Trophoblast cell (in vitro differentiated cells and primary cell): ENCODE measurements at regions not wholly inside any gene's neighbourhood (a gene's known extent, or its start where the extent isn't known, plus 50 kb on each side); places are given as distances from the start of the nearest gene placed in this dataset.

Source experiments
- DNase-seq, 2 donors: peaks; one replicate each; pipeline ENCODE4 v3.0.0-alpha.2; 2016
- H2AFZ ChIP-seq: 2 replicates; pipeline ENCODE4 v1.6.1; 2013; ENCODE audit warnings: low read length, moderate library complexity, mild to moderate bottlenecking; ENCODE audit not compliant: insufficient read depth, poor library complexity
- H2AK5ac ChIP-seq: 2 replicates; pipeline ENCODE4 v1.6.1; 2013; ENCODE audit warnings: mild to moderate bottlenecking, low read length
- H2BK120ac ChIP-seq: 2 replicates; pipeline ENCODE4 v1.6.1; 2013; ENCODE audit warnings: low read length, mild to moderate bottlenecking, moderate library complexity; ENCODE audit not compliant: insufficient read depth, poor library complexity
- H2BK12ac ChIP-seq: 2 replicates; pipeline ENCODE4 v1.6.1; 2013; ENCODE audit warnings: mild to moderate bottlenecking, low read length, moderate library complexity
- H2BK5ac ChIP-seq: 2 replicates; pipeline ENCODE4 v1.6.1; 2013; ENCODE audit warnings: low read length, low read depth, moderate library complexity, mild to moderate bottlenecking; ENCODE audit not compliant: poor library complexity
- H3K14ac ChIP-seq: 2 replicates; pipeline ENCODE4 v1.6.1; 2013; ENCODE audit warnings: mild to moderate bottlenecking, low read length
- H3K18ac ChIP-seq: 2 replicates; pipeline ENCODE4 v1.6.1; 2013; ENCODE audit warnings: mild to moderate bottlenecking, low read length
- H3K23ac ChIP-seq: 2 replicates; pipeline ENCODE4 v1.6.1; 2013; ENCODE audit warnings: low read length
- H3K27ac ChIP-seq: 2 replicates; pipeline ENCODE4 v1.5.1; 2013; ENCODE audit warnings: low read depth, mild to moderate bottlenecking, inconsistent platforms, low read length, moderate library complexity
- H3K27me3 ChIP-seq: 2 replicates; pipeline ENCODE4 v1.6.1; 2013; ENCODE audit warnings: inconsistent platforms, mild to moderate bottlenecking, low read length, moderate library complexity; ENCODE audit not compliant: insufficient read depth
- H3K36me3 ChIP-seq, 2 experiments: 1 replicate in 1 of 2; 2 replicates in 1 of 2; pipeline ENCODE4 v1.6.1; 2013; ENCODE audit warnings: low read length in 2 of 2, mild to moderate bottlenecking in 2 of 2, moderate library complexity in 1 of 2; ENCODE audit not compliant: insufficient read depth in 2 of 2, control insufficient read depth in 1 of 2
- H3K4ac ChIP-seq: 2 replicates; pipeline ENCODE4 v1.6.1; 2013; ENCODE audit warnings: low read depth, mild to moderate bottlenecking, low read length, moderate library complexity
- H3K4me1 ChIP-seq, 2 experiments: 1 replicate in 1 of 2; 2 replicates in 1 of 2; pipeline ENCODE4 v1.6.1; 2013; ENCODE audit warnings: low read length in 2 of 2, mild to moderate bottlenecking in 2 of 2, moderate library complexity in 1 of 2; ENCODE audit not compliant: insufficient read depth in 2 of 2, control insufficient read depth in 1 of 2
- H3K4me2 ChIP-seq: 2 replicates; pipeline ENCODE4 v1.6.1; 2013; ENCODE audit warnings: inconsistent platforms, mild to moderate bottlenecking, low read length, moderate library complexity
- H3K4me3 ChIP-seq: 2 replicates; pipeline ENCODE4 v1.5.1; 2013; ENCODE audit warnings: mild to moderate bottlenecking, low read depth, low read length, inconsistent platforms
- H3K79me1 ChIP-seq: one replicate; pipeline ENCODE4 v1.6.1; 2013; ENCODE audit warnings: low read length
- H3K79me2 ChIP-seq: 2 replicates; pipeline ENCODE4 v1.6.1; 2013; ENCODE audit warnings: low read length, mild to moderate bottlenecking; ENCODE audit not compliant: control insufficient read depth, insufficient read depth, poor library complexity
- H3K9ac ChIP-seq: 2 replicates; pipeline ENCODE4 v1.6.1; 2013; ENCODE audit warnings: mild to moderate bottlenecking, low read length
- H3K9me3 ChIP-seq: 2 replicates; pipeline ENCODE4 v1.6.1; 2013; ENCODE audit warnings: low read depth, mild to moderate bottlenecking, control low read depth, inconsistent platforms, low read length; ENCODE audit not compliant: insufficient read depth
- H4K12ac ChIP-seq: 2 replicates; pipeline ENCODE4 v1.6.1; 2013; ENCODE audit warnings: low read depth, mild to moderate bottlenecking, low read length, moderate library complexity
- H4K8ac ChIP-seq: 2 replicates; pipeline ENCODE4 v1.6.1; 2013; ENCODE audit warnings: low read depth, mild to moderate bottlenecking, low read length, moderate library complexity
- H4K91ac ChIP-seq: one replicate; pipeline ENCODE4 v1.6.1; 2013; ENCODE audit warnings: low read depth, mild to moderate bottlenecking, low read length, moderate library complexity
- WGBS: extraction: QIAGEN DNeasy Blood & Tissue Kit; methylation state at CpG from one replicate; pipeline ENCODE4 v1.1.7; 2013; ENCODE audit warnings: missing lambda C conversion rate; ENCODE audit not compliant: insufficient read length, insufficient coverage; ENCODE audit errors: extremely low coverage; 5-methylcytosine and 5-hydroxymethylcytosine counted together

DNA sequence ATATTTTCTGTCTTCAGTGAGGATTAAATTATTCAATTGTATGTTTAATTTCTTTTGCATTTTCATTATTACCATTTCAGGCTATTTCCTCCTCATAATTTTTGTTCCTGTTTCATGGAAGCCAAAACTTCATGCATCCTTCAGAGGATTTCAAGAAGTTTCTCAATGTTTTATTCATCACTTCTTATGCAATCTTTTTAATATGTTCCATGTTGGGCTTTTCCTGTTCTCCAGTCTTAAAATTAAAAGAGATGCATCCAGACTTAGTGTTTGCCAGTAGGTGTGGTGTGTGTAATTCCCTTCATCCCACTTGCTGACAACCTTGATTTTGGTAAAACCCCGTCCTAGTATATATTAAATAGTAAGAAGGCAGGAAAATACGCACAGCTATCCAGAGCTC lies 190.0 kb downstream of the EN1 start:
- no peak overlapping the region for H2BK120ac ChIP-seq
- no peaks in the 10 kb centered on the region for H3K27me3 ChIP-seq
- no peaks in the 10 kb centered on the region for H3K79me1 ChIP-seq
- no peak overlapping the region for H2BK5ac ChIP-seq
- no peak overlapping the region for H2AFZ ChIP-seq
- no peak overlapping the region for H3K14ac ChIP-seq
- H3K4ac ChIP-seq: no peak overlapping the region
- no peaks in the 10 kb centered on the region for H3K4me1 ChIP-seq
- no peak overlapping the region for H3K27ac ChIP-seq
- no peak overlapping the region for H2AK5ac ChIP-seq
- H3K18ac ChIP-seq: no peak overlapping the region
- WGBS: no CpG with 5 or more reads among the region's 2 CpGs
- H3K4me3 ChIP-seq: no peak overlapping the region
- no peak overlapping the region for H4K12ac ChIP-seq
- no peak overlapping the region for H3K23ac ChIP-seq
- H3K79me2 ChIP-seq: no peaks in the 10 kb centered on the region
- no peak overlapping the region for H3K9ac ChIP-seq
- no peak overlapping the region for H2BK12ac ChIP-seq
- H3K4me2 ChIP-seq: no peak overlapping the region
- DNase-seq: no peak
- no peaks in the 10 kb centered on the region for H3K9me3 ChIP-seq
- H4K8ac ChIP-seq: no peak overlapping the region
- no peak overlapping the region for H4K91ac ChIP-seq
- peaks cover 0 to 1% of the 10 kb centered on the region in 2 experiments for H3K36me3 ChIP-seq

- Histone ChIP-seq H2BK5ac (no peak overlapping the region), H3K4me1 (no peaks in the 10 kb centered on the region), H3K79me1 (no peaks in the 10 kb centered on the region), H3K36me3 (peaks cover 0 to 1% of the 10 kb centered on the region in 2 experiments), H3K4ac (no peak overlapping the region), H3K23ac (no peak overlapping the region), H3K9me3 (no peaks in the 10 kb centered on the region), H2BK12ac (no peak overlapping the region), H4K8ac (no peak overlapping the region), H2BK120ac (no peak overlapping the region), H3K14ac (no peak overlapping the region), H3K27ac (no peak overlapping the region), H2AK5ac (no peak overlapping the region), H4K91ac (no peak overlapping the region), H2AFZ (no peak overlapping the region), H3K4me2 (no peak overlapping the region), H4K12ac (no peak overlapping the region), H3K4me3 (no peak overlapping the region), H3K18ac (no peak overlapping the region), H3K27me3 (no peaks in the 10 kb centered on the region), H3K9ac (no peak overlapping the region), H3K79me2 (no peaks in the 10 kb centered on the region)
- DNase-seq: no peak
- WGBS: no CpG with 5 or more reads among the region's 1 CpG
These were observed 192.5 kb downstream of the EN1 start for GRCh38 chr2:118654945-118655344.

- Histone ChIP-seq H3K4me2 (no peak overlapping the region), H3K9ac (no peak overlapping the region), H2BK12ac (no peak overlapping the region)
These were observed 197.1 kb downstream of the EN1 start for GRCh38 chr2:118650327-118650726.

GRCh38 chr2:118645876-118646275 lies 201.6 kb downstream of the EN1 start:
- Histone ChIP-seq H3K9ac (no peak overlapping the region), H3K18ac (no peak overlapping the region), H4K91ac (no peak overlapping the region), H4K8ac (no peak overlapping the region), H3K23ac (no peak overlapping the region), H3K4me2 (no peak overlapping the region), H2BK5ac (no peak overlapping the region), H2BK120ac (no peak overlapping the region), H3K27ac (no peak overlapping the region), H3K4me3 (no peak overlapping the region), H3K14ac (no peak overlapping the region), H4K12ac (no peak overlapping the region), H2BK12ac (no peak overlapping the region), H3K79me1 (no peaks in the 10 kb centered on the region), H2AK5ac (no peak overlapping the region), H3K4ac (no peak overlapping the region), H3K4me1 (no peaks in the 10 kb centered on the region), H2AFZ (no peak overlapping the region), H3K9me3 (no peaks in the 10 kb centered on the region), H3K36me3 (no peaks in the 10 kb centered on the region), H3K27me3 (no peaks in the 10 kb centered on the region), H3K79me2 (no peaks in the 10 kb centered on the region)
- WGBS: no CpG with 5 or more reads among the region's 7 CpGs
- DNase-seq: peak in 1 of 2 donors; percentile 38

More at GRCh38 chr2:118650327-118650726, 197.1 kb downstream of the EN1 start:
- Histone ChIP-seq H3K79me2 (no peaks in the 10 kb centered on the region), H3K36me3 (peaks cover 0 to 1% of the 10 kb centered on the region in 2 experiments), H3K4me1 (no peaks in the 10 kb centered on the region), H3K14ac (no peak overlapping the region), H3K4ac (no peak overlapping the region), H2AFZ (no peak overlapping the region), H2BK5ac (no peak overlapping the region), H3K18ac (no peak overlapping the region), H3K27ac (no peak overlapping the region), H3K9me3 (no peaks in the 10 kb centered on the region), H3K27me3 (no peaks in the 10 kb centered on the region), H4K8ac (no peak overlapping the region), H3K79me1 (no peaks in the 10 kb centered on the region), H2BK120ac (no peak overlapping the region), H2AK5ac (no peak overlapping the region), H4K91ac (no peak overlapping the region), H3K4me3 (no peak overlapping the region), H4K12ac (no peak overlapping the region), H3K23ac (no peak overlapping the region)
- no peak for DNase-seq
